Omental fat pad (tissue), 3 donors: ENCODE measurements at regions not wholly inside any gene's neighbourhood (a gene's known extent, or its start where the extent isn't known, plus 50 kb on each side); places are given as distances from the start of the nearest gene placed in this dataset.

Experiments
- ATAC-seq: fragments of 150-250 bp; one replicate; pipeline ENCODE4 v1.9.1; 2016; ENCODE audit warnings: mild to moderate bottlenecking, moderate library complexity; ENCODE audit not compliant: low FRiP score
- DNase-seq: peaks from one replicate; pipeline ENCODE4 v3.0.0-alpha.2; 2019; ENCODE audit warnings: low spot score
- TF ChIP-seq, protein P1 (sequence below), 3 donors: fragments of 450-650 bp; IDR thresholded peaks; one replicate each; pipeline ENCODE4 v1.5.1; 2016 to 2017; ENCODE audit warnings: antibody characterized with exemption in 3 of 3, mild to moderate bottlenecking in 3 of 3, moderate library complexity in 2 of 3

DNA sequence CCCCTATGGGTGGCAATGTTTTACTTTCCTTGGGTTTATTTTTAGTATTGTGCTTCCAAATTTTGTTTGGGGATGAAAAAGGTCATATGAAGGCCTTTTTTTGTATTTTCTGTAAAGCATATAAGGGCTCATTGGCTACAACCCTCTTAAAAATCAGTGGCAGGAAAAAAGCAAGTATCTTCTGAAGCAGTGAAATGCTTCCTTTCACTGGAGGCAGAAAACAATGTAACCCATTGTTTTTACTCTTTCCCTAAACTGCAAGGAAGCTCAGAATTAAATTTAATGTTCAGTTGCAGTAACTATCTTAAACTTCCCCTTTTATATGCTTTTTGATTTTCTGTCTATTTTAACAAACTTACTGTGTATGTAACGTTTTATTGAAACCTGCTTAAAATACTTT is 148.7 kb upstream of the LYZL1 start:
- ATAC-seq (no peak), DNase-seq (no peak)
- TF ChIP-seq, protein P1, sequence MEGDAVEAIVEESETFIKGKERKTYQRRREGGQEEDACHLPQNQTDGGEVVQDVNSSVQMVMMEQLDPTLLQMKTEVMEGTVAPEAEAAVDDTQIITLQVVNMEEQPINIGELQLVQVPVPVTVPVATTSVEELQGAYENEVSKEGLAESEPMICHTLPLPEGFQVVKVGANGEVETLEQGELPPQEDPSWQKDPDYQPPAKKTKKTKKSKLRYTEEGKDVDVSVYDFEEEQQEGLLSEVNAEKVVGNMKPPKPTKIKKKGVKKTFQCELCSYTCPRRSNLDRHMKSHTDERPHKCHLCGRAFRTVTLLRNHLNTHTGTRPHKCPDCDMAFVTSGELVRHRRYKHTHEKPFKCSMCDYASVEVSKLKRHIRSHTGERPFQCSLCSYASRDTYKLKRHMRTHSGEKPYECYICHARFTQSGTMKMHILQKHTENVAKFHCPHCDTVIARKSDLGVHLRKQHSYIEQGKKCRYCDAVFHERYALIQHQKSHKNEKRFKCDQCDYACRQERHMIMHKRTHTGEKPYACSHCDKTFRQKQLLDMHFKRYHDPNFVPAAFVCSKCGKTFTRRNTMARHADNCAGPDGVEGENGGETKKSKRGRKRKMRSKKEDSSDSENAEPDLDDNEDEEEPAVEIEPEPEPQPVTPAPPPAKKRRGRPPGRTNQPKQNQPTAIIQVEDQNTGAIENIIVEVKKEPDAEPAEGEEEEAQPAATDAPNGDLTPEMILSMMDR (IDR thresholded peaks at IDR 0.05) = no peak

DNA sequence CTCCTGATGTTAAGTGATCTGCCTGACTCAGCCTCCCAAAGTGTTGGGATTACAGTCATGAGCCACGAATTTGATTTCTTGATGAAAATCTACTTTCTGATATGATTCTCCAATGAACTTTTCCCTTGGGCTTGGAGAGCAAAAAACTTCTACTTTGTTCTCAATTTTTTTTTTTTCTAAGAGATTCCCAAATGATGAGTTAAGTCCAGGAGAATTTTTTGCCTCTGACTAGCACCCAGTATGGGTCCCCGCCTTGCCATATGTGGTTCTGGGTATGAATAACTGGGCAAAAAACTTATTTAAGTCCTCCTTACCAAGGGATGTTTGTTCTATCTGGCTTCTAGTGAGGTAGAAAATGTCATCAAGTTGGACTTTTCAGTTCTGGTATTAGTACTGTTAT is 147.9 kb upstream of the LYZL1 start:
- DNase-seq (no peak), ATAC-seq (no peak)
- TF ChIP-seq, protein P1 (IDR thresholded peaks at IDR 0.05) = no peak

DNA sequence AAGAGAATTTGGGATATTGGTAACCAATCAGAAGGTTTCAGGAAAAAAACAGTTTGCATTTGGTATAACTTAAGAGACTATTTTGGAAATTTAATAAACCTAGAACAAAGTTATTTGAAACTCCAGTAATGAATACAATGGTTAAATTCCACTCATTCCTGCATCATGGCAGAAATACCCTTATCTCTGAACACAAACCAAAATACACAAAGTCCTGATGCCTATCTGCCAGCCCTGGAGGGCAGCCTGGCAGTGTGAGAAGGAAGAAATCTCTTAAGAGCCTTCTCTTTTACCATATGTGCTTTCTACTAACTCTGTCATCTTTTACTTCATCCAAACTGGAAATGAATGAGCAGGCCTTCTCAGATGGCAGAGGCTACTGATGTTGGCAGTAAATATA is 147.1 kb upstream of the LYZL1 start:
- TF ChIP-seq, protein P1 (IDR thresholded peaks at IDR 0.05) = no peak
- DNase-seq (no peak), ATAC-seq (no peak)

GRCh38 chr10:29142516-29143314 is 146.2 kb upstream of the LYZL1 start:
- no peak for DNase-seq
- TF ChIP-seq, protein P1 (IDR thresholded peaks at IDR 0.05) = no peak
- ATAC-seq = no peak

DNA sequence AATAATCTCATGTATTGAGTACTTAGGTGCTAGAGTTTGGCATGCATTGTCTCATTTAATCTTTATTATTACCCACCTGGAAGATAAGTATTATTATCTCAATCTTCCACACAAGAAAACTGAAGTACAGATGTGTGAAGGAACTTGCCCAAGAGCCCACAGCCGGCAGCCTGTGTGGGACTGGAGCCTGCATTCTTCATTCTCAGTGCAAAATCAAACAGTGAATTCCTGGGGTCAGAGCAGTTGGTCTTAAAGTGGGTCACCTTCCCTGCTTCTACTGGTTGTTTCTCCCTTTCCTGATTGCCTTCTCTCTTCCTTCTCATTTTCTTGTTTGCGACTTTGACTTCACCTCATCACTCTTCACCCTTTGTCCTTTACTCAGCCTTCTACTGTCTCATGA is 144.7 kb upstream of the LYZL1 start:
- no peak for ATAC-seq

DNA sequence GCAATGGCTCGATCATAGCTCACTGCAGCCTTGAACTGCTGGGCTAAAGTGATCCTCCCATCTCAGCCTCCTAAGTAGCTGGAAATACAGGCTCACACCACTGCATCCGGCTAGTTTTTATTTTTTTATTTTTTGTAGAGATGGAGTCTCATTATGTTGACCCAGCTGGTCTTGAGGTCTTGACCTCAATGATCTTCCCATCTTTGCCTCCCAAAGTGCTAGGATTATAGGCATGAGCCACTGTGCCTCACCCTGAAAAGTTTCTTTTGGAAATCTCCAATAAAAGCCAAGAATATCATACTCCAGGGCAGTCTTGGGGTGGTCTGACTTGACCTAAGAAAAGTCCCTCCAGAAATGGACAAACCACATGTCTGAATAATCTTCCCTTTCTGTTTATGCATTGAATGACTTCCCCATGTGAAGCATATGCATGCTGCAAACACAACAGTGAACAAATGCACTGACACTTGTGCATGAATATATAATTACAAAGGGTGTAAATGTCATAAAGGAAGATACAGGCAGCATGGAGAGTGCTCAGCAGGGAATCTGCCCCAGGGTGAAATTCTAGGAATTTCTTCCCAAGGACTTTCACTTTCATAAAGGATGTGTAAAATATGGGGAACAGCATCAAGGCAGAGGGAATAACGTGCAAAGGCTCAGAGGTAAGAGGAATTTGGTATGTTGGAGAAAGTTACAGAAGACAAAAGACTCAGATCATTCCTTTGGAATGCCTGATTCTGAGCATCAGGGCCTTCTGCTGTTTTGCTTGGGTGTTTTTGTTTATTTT is 142.4 kb upstream of the LYZL1 start:
- TF ChIP-seq, protein P1 (IDR thresholded peaks at IDR 0.05) = no peak
- ATAC-seq (no peak), DNase-seq (no peak)

More for the DNA sequence above, 144.7 kb upstream of the LYZL1 start:
- TF ChIP-seq, protein P1 (IDR thresholded peaks at IDR 0.05) = no peak
- no peak for DNase-seq
